ENCODE measurements at regions not wholly inside any gene's neighbourhood (a gene's known extent, or its start where the extent isn't known, plus 50 kb on each side); places are given as distances from the start of the nearest gene placed in this dataset.

DNA sequence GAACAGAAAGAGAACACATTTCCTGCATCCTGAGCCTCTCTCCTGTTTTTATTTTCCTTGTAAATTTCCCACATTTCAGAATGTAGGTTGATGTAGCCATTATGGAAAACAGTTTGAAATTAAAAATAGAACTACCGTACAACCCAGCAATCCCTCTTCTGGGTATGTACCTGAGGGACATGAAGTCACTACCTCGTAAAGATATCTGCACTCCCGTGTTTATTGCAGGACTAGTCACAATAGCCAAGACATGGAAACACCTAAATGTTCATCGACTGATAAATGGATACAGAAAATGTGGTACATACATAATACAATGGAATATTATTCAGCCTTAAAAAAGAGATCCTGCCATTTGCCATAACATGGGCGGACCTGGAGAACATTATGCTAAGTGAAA lies 72.0 kb upstream of the JAG1 start:
- Histone ChIP-seq H3K36me3 (ENCODE audit: control insufficient read depth, insufficient read depth, low read length) (no peaks in the 10 kb centered on the region), H3K27ac (ENCODE audit: low read depth, low read length, severe bottlenecking) (no peak overlapping the region), H3K4me3 (ENCODE audit: extremely low read depth, insufficient read depth, low read length, poor library complexity, severe bottlenecking) (no peak overlapping the region), H3K4me1 (ENCODE audit: control insufficient read depth, insufficient read depth, low read length, poor library complexity, severe bottlenecking) (no peaks in the 10 kb centered on the region), H3K9me3 (ENCODE audit: control insufficient read depth, low read length) (no peaks in the 10 kb centered on the region)
- WGBS, 2 experiments (ENCODE audit: insufficient coverage in 2 of 2): 100% methylated on average over 1 of the region's 5 CpGs; no CpG with 5 or more reads in 1 of the 2 experiments

DNA sequence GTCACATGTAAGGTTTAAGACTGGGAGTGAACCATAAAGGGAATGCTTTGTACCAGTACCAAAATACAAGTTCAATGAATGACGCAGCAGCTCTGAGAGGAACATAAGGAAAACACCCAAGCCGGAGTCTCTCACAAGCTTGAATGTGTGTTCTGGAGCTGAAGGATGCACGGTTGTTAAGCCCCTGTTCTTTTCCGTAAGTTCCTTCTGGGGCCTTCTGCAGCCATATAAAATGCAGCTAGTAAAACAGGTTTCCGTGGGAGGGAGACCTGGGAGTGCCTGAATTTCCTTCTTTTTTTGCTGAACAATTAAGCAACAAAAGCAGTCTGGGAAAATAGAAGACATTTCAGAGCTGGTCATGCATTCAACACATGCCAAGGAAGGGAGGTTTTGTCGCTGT lies 73.2 kb upstream of the JAG1 start:
- Histone ChIP-seq H3K9me3 (ENCODE audit: control insufficient read depth, low read length) (no peaks in the 10 kb centered on the region), H3K4me3 (ENCODE audit: extremely low read depth, insufficient read depth, low read length, poor library complexity, severe bottlenecking) (no peak overlapping the region), H3K27ac (ENCODE audit: low read depth, low read length, severe bottlenecking) (no peak overlapping the region), H3K36me3 (ENCODE audit: control insufficient read depth, insufficient read depth, low read length) (no peaks in the 10 kb centered on the region), H3K4me1 (ENCODE audit: control insufficient read depth, insufficient read depth, low read length, poor library complexity, severe bottlenecking) (no peaks in the 10 kb centered on the region)
- WGBS, 2 experiments (ENCODE audit: insufficient coverage in 2 of 2): 93 to 95% methylated on average over 5 to 6 of the region's 6 CpGs

DNA sequence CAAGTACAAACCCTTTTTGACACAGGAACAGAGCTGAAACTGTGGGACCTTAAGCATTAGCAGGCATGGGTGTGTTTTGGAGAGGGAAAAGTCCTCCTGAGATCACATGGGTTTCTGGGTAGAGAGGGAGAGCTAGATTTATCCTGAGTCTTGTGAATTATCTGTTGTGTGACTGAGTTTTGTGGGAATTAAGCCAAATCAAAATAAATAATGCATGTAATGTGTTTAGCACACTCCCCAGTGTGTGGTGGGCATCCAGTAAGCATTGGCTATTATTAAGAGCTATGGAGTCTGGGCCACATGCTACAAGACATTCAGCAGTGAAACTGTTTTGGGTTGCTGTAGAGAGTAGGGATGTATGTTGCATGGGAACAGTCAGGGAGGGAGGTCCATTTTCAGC lies 75.3 kb upstream of the JAG1 start:
- H3K9me3 ChIP-seq (ENCODE audit: control insufficient read depth, low read length): no peaks in the 10 kb centered on the region
- no peaks in the 10 kb centered on the region for H3K36me3 ChIP-seq (ENCODE audit: control insufficient read depth, insufficient read depth, low read length)
- no peak overlapping the region for H3K27ac ChIP-seq (ENCODE audit: low read depth, low read length, severe bottlenecking)
- H3K4me3 ChIP-seq (ENCODE audit: extremely low read depth, insufficient read depth, low read length, poor library complexity, severe bottlenecking): no peak overlapping the region
- no peaks in the 10 kb centered on the region for H3K4me1 ChIP-seq (ENCODE audit: control insufficient read depth, insufficient read depth, low read length, poor library complexity, severe bottlenecking)

DNA sequence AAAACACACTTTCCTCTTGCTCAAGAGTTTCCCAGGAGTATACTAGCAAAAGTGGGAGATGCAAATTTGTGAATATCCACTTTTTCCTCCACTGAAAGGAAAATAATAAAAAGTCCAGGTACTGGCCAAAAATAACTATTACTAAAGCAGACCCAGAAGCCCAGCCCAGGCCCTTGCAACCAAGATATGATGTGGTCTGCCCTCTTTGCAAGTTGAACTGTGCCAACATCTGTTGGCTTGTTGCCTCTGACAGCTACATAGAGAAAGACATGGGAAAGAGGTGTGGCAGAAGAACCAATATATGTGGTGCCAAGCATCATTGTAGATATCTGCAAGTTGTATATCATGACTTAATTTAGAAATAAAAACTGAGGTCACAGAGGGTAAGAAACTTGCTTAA lies 78.4 kb upstream of the JAG1 start:
- H3K4me1 ChIP-seq (ENCODE audit: control insufficient read depth, insufficient read depth, low read length, poor library complexity, severe bottlenecking): no peaks in the 10 kb centered on the region
- H3K4me3 ChIP-seq (ENCODE audit: extremely low read depth, insufficient read depth, low read length, poor library complexity, severe bottlenecking): no peak overlapping the region
- H3K9me3 ChIP-seq (ENCODE audit: control insufficient read depth, low read length): no peaks in the 10 kb centered on the region
- H3K27ac ChIP-seq (ENCODE audit: low read depth, low read length, severe bottlenecking): no peak overlapping the region
- H3K36me3 ChIP-seq (ENCODE audit: control insufficient read depth, insufficient read depth, low read length): no peaks in the 10 kb centered on the region

DNA sequence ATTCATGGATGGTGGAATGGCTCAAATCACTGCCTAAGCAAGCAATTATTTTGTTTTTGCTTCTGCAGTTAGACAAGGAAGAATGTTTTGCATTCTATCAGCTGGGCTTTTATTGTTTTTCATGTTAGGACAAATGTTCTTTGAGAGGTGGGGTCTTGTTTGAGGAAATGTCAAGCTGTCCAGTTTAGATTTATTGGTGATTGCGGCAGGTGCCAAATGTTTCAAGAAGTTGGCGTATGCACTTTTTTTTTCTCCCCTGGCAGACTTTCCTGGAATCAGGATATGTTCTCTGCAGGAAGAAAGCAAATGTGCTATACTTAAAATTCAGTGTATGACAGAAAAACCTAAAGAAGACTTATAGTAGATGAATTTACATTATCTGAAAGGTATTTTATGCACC lies 81.0 kb upstream of the JAG1 start:
- 100% methylated on average over 1 to 2 of the region's 2 CpGs for WGBS, 2 experiments (ENCODE audit: insufficient coverage in 2 of 2)

DNA sequence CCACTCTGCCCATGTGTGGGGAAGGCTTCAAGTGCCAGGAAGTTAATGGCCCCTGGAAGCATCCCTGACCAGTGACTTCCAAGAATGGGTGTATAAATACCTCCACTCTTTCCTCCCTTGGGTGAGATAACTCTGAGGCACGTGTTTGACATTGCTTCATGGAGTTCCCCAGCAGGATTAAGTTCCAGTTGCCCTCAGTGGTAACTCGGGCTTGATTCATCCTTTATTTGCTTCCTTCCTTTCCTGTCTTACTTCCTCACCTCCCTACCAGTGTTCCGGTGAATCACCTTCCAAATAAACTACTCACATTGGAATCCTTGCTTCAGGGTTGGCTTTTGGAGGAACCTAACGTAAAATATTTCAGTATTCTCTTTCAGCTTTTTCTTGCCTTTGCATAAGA lies 84.6 kb upstream of the JAG1 start:
- no peak overlapping the region for H3K27ac ChIP-seq (ENCODE audit: low read depth, low read length, severe bottlenecking)
- no peaks in the 10 kb centered on the region for H3K9me3 ChIP-seq (ENCODE audit: control insufficient read depth, low read length)
- no peak overlapping the region for H3K4me3 ChIP-seq (ENCODE audit: extremely low read depth, insufficient read depth, low read length, poor library complexity, severe bottlenecking)
- H3K4me1 ChIP-seq (ENCODE audit: control insufficient read depth, insufficient read depth, low read length, poor library complexity, severe bottlenecking): peaks cover 4% of the 10 kb centered on the region
- no peaks in the 10 kb centered on the region for H3K36me3 ChIP-seq (ENCODE audit: control insufficient read depth, insufficient read depth, low read length)
- WGBS, 2 experiments (ENCODE audit: insufficient coverage in 2 of 2): 81 to 95% methylated on average over 4 of the region's 4 CpGs

More for the DNA sequence above, 81.0 kb upstream of the JAG1 start:
- Histone ChIP-seq H3K4me3 (ENCODE audit: extremely low read depth, insufficient read depth, low read length, poor library complexity, severe bottlenecking) (no peak overlapping the region), H3K36me3 (ENCODE audit: control insufficient read depth, insufficient read depth, low read length) (no peaks in the 10 kb centered on the region), H3K9me3 (ENCODE audit: control insufficient read depth, low read length) (no peaks in the 10 kb centered on the region), H3K27ac (ENCODE audit: low read depth, low read length, severe bottlenecking) (no peak overlapping the region), H3K4me1 (ENCODE audit: control insufficient read depth, insufficient read depth, low read length, poor library complexity, severe bottlenecking) (no peaks in the 10 kb centered on the region)

DNA sequence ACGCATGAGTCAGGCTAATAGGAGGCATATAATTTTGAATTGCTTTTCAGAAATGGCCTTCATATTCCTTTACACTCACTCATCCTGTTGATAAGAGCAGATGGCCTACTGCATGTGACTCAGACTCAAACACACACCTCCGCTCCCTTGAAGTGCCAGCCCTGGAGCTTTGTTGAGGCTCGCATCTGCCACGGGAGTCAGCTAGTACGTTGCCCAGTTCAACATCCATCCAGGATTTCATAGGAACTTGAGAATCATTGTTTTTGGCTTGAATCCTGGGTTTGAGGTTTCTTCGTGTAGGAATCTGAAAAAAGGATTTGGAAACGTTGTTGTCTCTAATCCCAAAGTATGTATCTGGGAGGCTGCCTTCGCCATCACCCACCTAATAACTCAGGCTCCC lies 87.4 kb upstream of the JAG1 start:
- Histone ChIP-seq H3K27ac (ENCODE audit: low read depth, low read length, severe bottlenecking) (no peak overlapping the region), H3K4me3 (ENCODE audit: extremely low read depth, insufficient read depth, low read length, poor library complexity, severe bottlenecking) (no peak overlapping the region), H3K4me1 (ENCODE audit: control insufficient read depth, insufficient read depth, low read length, poor library complexity, severe bottlenecking) (peaks cover 4% of the 10 kb centered on the region), H3K36me3 (ENCODE audit: control insufficient read depth, insufficient read depth, low read length) (no peaks in the 10 kb centered on the region), H3K9me3 (ENCODE audit: control insufficient read depth, low read length) (no peaks in the 10 kb centered on the region)
- 90 to 98% methylated on average over 2 to 6 of the region's 8 CpGs for WGBS, 2 experiments (ENCODE audit: insufficient coverage in 2 of 2)

DNA sequence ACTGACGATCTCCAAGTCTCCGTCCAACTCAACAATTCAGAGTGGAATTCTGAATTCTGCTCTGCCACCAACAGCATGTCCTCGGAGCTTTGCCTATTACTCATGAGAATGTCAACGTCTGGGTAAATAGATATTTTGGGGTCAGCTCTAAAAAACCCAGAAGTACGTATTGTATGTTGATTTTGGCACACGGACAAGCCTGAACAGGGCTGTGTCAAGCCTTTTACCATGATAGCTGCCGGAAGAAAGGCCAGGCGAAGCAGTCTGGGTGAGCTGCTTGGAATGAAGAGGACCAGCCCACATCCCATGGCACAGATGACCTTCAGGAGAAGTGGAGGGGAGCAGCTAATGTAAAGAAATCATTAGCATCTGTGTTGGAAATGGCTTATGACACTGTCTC lies 88.0 kb upstream of the JAG1 start:
- Histone ChIP-seq H3K4me1 (ENCODE audit: control insufficient read depth, insufficient read depth, low read length, poor library complexity, severe bottlenecking) (peaks cover 4% of the 10 kb centered on the region), H3K36me3 (ENCODE audit: control insufficient read depth, insufficient read depth, low read length) (no peaks in the 10 kb centered on the region), H3K9me3 (ENCODE audit: control insufficient read depth, low read length) (no peaks in the 10 kb centered on the region), H3K4me3 (ENCODE audit: extremely low read depth, insufficient read depth, low read length, poor library complexity, severe bottlenecking) (no peak overlapping the region), H3K27ac (ENCODE audit: low read depth, low read length, severe bottlenecking) (no peak overlapping the region)
- WGBS, 2 experiments (ENCODE audit: insufficient coverage in 2 of 2): 94% methylated on average over 5 to 8 of the region's 8 CpGs

DNA sequence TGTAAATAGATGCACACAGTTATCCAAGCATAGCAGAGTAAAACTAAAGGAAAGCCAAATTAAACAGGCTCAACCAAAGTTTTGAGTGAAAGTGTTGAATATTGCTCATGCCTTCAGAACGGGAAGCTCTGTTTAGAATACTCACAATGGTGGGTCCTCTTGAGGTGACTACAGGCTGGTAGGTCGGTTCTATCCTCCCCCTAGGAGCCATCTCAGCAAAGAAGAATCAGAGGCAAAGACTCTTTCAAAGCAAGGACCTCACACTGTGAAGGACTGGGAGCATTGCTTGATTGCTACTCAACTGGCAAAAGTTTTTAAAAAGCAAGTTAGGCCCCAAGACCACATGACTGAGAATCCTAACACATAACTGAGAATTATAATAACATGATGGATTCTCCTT lies 88.4 kb upstream of the JAG1 start:
- H3K27ac ChIP-seq (ENCODE audit: low read depth, low read length, severe bottlenecking): no peak overlapping the region
- no peaks in the 10 kb centered on the region for H3K9me3 ChIP-seq (ENCODE audit: control insufficient read depth, low read length)
- H3K36me3 ChIP-seq (ENCODE audit: control insufficient read depth, insufficient read depth, low read length): no peaks in the 10 kb centered on the region
- H3K4me3 ChIP-seq (ENCODE audit: extremely low read depth, insufficient read depth, low read length, poor library complexity, severe bottlenecking): no peak overlapping the region
- WGBS, 2 experiments (ENCODE audit: insufficient coverage in 2 of 2): 60 to 74% methylated on average over 1 to 2 of the region's 2 CpGs
- peaks cover 4% of the 10 kb centered on the region for H3K4me1 ChIP-seq (ENCODE audit: control insufficient read depth, insufficient read depth, low read length, poor library complexity, severe bottlenecking)

DNA sequence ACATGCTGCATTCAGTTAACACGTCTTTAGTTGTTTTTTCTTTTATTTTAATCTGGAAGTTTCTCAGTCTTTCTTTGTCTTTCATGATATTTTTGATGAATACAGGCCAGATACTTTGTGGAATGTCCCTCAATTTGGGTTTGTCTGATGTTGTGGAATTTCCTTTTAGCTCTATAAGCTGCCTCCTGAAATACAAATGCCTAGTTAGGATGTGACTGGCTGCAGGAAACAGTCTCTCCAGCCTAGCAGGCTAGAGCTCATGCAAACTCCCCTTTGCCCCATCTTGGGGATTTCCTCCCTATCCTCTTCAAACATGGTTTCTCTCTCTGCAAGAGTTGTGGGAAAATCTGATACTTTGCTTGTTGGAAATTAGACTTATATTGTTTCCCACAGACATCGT lies 89.3 kb upstream of the JAG1 start:
- Histone ChIP-seq H3K9me3 (ENCODE audit: control insufficient read depth, low read length) (no peaks in the 10 kb centered on the region), H3K36me3 (ENCODE audit: control insufficient read depth, insufficient read depth, low read length) (no peaks in the 10 kb centered on the region), H3K27ac (ENCODE audit: low read depth, low read length, severe bottlenecking) (no peak overlapping the region), H3K4me3 (ENCODE audit: extremely low read depth, insufficient read depth, low read length, poor library complexity, severe bottlenecking) (no peak overlapping the region), H3K4me1 (ENCODE audit: control insufficient read depth, insufficient read depth, low read length, poor library complexity, severe bottlenecking) (peaks cover 4% of the 10 kb centered on the region)
- WGBS, 2 experiments (ENCODE audit: insufficient coverage in 2 of 2): 100% methylated on average over 1 of the region's 2 CpGs

DNA sequence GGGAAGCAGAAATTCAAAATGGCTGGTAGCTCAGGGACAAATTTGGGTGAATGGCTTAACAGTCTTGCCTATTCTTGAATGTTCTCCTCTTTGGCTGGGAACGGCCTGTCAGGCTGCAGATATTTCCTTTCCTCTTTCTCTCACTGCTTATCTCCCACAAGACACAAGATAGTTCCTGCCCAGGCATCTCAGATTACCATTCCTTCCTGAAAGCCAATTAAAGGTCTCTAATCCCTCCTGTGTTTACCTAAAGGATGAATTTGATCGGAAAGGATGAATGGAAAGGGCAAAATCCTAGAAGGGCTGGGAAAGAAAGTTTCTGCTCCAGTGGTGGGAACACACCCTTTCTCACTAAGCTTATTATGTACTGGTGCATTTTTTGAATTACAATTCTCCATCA lies 95.9 kb upstream of the JAG1 start:
- Histone ChIP-seq H3K36me3 (ENCODE audit: control insufficient read depth, insufficient read depth, low read length) (no peaks in the 10 kb centered on the region), H3K4me1 (ENCODE audit: control insufficient read depth, insufficient read depth, low read length, poor library complexity, severe bottlenecking) (peaks cover 9% of the 10 kb centered on the region), H3K4me3 (ENCODE audit: extremely low read depth, insufficient read depth, low read length, poor library complexity, severe bottlenecking) (no peak overlapping the region), H3K27ac (ENCODE audit: low read depth, low read length, severe bottlenecking) (peak overlapping the region; percentile 37), H3K9me3 (ENCODE audit: control insufficient read depth, low read length) (no peaks in the 10 kb centered on the region)
- 43 to 80% methylated on average over 1 of the region's 2 CpGs for WGBS, 2 experiments (ENCODE audit: insufficient coverage in 2 of 2)

DNA sequence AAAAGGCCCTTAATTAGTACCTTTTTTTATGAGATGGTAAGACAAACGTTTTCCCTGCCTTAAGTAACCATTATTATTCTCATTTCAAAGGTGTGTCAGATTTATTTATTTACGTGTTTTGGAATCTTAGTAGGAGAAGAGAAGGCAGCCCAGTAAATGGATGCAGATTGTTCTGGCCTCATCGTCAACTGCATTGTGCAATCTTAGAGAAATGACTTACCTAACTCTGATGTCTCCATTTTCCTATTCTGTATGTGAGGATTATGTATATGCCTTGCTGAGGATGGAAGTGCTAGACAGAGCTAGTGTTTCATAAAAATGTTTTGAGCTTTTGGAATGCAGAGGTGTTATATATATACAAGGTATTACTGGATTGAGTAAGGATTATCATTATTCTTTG lies 97.0 kb upstream of the JAG1 start:
- Histone ChIP-seq H3K36me3 (ENCODE audit: control insufficient read depth, insufficient read depth, low read length) (no peaks in the 10 kb centered on the region), H3K27ac (ENCODE audit: low read depth, low read length, severe bottlenecking) (no peak overlapping the region), H3K4me1 (ENCODE audit: control insufficient read depth, insufficient read depth, low read length, poor library complexity, severe bottlenecking) (peaks cover 9% of the 10 kb centered on the region), H3K4me3 (ENCODE audit: extremely low read depth, insufficient read depth, low read length, poor library complexity, severe bottlenecking) (no peak overlapping the region), H3K9me3 (ENCODE audit: control insufficient read depth, low read length) (no peaks in the 10 kb centered on the region)
- WGBS, 2 experiments (ENCODE audit: insufficient coverage in 2 of 2): 100% methylated on average over 2 of the region's 3 CpGs; no CpG with 5 or more reads in 1 of the 2 experiments

Measured in mesodermal cell (in vitro differentiated cells).